ENCODE measurements at regions not wholly inside any gene's neighbourhood (a gene's known extent, or its start where the extent isn't known, plus 50 kb on each side); places are given as distances from the start of the nearest gene placed in this dataset.

DNA sequence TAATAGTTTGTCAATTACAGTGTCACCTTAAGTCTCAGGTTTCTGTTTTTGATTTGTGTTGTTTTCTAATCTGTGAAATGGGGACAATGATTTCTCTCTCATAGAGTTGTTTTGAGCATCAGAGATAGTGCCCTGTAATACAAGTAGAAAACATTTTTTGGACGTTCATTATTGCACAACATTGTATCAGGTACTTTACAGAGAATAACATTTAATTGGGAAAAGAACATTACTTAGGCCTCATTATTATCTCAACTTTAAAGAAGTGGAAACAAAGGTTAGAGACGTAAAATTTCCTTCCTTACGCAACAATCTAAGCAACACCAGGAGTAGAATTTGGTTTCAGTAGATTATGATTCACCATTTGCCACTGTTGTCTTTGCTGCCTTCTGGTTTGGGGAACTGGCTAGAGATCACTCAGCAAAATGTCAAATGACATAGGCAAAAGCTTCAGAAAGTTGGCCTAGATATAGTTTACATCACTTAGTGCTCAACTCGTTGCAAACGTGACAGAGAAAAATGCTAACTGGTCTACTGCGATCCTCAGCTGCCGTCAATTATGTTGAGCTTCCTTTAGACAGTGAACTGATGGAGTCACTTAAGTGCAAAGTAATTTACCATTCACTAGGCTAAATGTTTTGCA, 1026.8 kb downstream of the CDH11 start:
- Histone ChIP-seq H3K18ac (ENCODE audit: insufficient read length, low read depth, low read length) (no peak overlapping the region), H2BK120ac (ENCODE audit: low read depth, low read length, poor library complexity, severe bottlenecking) (no peak overlapping the region), H3K4ac (ENCODE audit: low read depth, low read length) (no peak overlapping the region), H3K56ac (ENCODE audit: insufficient read length, low read depth, low read length) (no peak overlapping the region), H3K4me1 (ENCODE audit: insufficient read depth, low read length) (no peaks in the 10 kb centered on the region; the same call in 1 of the 2 replicates), H2AK5ac (ENCODE audit: insufficient read length, low read length) (no peak overlapping the region), H3K23ac (ENCODE audit: insufficient read length, low read depth, low read length) (no peak overlapping the region), H3K23me2 (ENCODE audit: insufficient read length, low read depth, low read length, poor library complexity, severe bottlenecking) (no peaks in the 10 kb centered on the region), H2BK15ac (ENCODE audit: low read depth, low read length) (no peak overlapping the region), H3K27me3 (ENCODE audit: insufficient read depth, low read length) (no peaks in the 10 kb centered on the region), H3K79me2 (ENCODE audit: insufficient read depth, low read length) (no peaks in the 10 kb centered on the region), H3T11ph (ENCODE audit: low read length) (no peak overlapping the region), H2BK5ac (ENCODE audit: insufficient read length, low read length) (no peak overlapping the region), H3K9me3 (ENCODE audit: control insufficient read depth, low read depth, low read length) (no peaks in the 10 kb centered on the region), H4K20me1 (ENCODE audit: control insufficient read depth, insufficient read depth, insufficient read length) (no peaks in the 10 kb centered on the region), H2AFZ (ENCODE audit: low read length) (no peak overlapping the region), H2BK12ac (ENCODE audit: insufficient read length, low read depth, low read length) (no peak overlapping the region), H4K5ac (ENCODE audit: insufficient read length, low read depth, low read length) (no peak overlapping the region), H3K9ac (ENCODE audit: extremely low read depth, insufficient read length, low read length) (no peak overlapping the region), H2BK20ac (ENCODE audit: low read depth, low read length, poor library complexity, severe bottlenecking) (no peak overlapping the region), H3K79me1 (ENCODE audit: insufficient read depth, low read depth, low read length, poor library complexity, severe bottlenecking) (no peaks in the 10 kb centered on the region), H4K91ac (ENCODE audit: insufficient read length, low read depth, low read length) (no peak overlapping the region), H3K4me2 (ENCODE audit: insufficient read depth, insufficient read length, low read length) (no peak overlapping the region), H4K8ac (replicated peaks; ENCODE audit: insufficient read length, low read depth, low read length) (no peak overlapping the region), H3K14ac (ENCODE audit: insufficient read depth, low read length) (no peak overlapping the region), H3K27ac (ENCODE audit: insufficient read length, low read depth, low read length) (no peak overlapping the region)
- no peak overlapping the region for H3K27ac Mint-ChIP-seq
- H3K27me3 Mint-ChIP-seq (ENCODE audit: low read depth), result no peaks in the 10 kb centered on the region
- H3K9me3 Mint-ChIP-seq, result no peaks in the 10 kb centered on the region
- DNase-seq, result no peak
- H3K4me1 Mint-ChIP-seq, result peaks cover 4% of the 10 kb centered on the region in 2 experiments
- no peaks in the 10 kb centered on the region for H3K36me3 Mint-ChIP-seq (ENCODE audit: insufficient read depth in 1 of 3, low read depth in 3 of 3)
- no CpG with 5 or more reads among the region's 7 CpGs for WGBS (ENCODE audit: extremely low coverage, insufficient read length, low lambda C conversion rate)
- H3K4me3 Mint-ChIP-seq, result no peak overlapping the region
- TF ChIP-seq, protein P1, sequence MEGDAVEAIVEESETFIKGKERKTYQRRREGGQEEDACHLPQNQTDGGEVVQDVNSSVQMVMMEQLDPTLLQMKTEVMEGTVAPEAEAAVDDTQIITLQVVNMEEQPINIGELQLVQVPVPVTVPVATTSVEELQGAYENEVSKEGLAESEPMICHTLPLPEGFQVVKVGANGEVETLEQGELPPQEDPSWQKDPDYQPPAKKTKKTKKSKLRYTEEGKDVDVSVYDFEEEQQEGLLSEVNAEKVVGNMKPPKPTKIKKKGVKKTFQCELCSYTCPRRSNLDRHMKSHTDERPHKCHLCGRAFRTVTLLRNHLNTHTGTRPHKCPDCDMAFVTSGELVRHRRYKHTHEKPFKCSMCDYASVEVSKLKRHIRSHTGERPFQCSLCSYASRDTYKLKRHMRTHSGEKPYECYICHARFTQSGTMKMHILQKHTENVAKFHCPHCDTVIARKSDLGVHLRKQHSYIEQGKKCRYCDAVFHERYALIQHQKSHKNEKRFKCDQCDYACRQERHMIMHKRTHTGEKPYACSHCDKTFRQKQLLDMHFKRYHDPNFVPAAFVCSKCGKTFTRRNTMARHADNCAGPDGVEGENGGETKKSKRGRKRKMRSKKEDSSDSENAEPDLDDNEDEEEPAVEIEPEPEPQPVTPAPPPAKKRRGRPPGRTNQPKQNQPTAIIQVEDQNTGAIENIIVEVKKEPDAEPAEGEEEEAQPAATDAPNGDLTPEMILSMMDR (conservative IDR thresholded peaks at IDR 0.05), result no peak

All from H9 (cell line).